ENCODE measurements at regions not wholly inside any gene's neighbourhood (a gene's known extent, or its start where the extent isn't known, plus 50 kb on each side); places are given as distances from the start of the nearest gene placed in this dataset.
"Not testable (repeated sequence)": the region's sequence is repeated elsewhere in the genome, so short reads cannot be mapped to it uniquely, and the experiment has no call there.

GRCh38 chr2:66103581-66103980 lies 331.3 kb upstream of the MEIS1 start:
- no peak for DNase-seq (ENCODE audit: low read depth)

- no peak for DNase-seq (ENCODE audit: low read depth)
These were observed 333.7 kb upstream of the MEIS1 start for GRCh38 chr2:66101206-66101605.

- no peak for DNase-seq (ENCODE audit: low read depth)
These were observed 339.0 kb upstream of the MEIS1 start for GRCh38 chr2:66095820-66096345.

- not testable (repeated sequence) for DNase-seq (ENCODE audit: low read depth)
These were observed 340.2 kb upstream of the MEIS1 start for GRCh38 chr2:66094689-66095088.

GRCh38 chr2:66093371-66093770 lies 341.6 kb upstream of the MEIS1 start:
- no peak for DNase-seq (ENCODE audit: low read depth)

- DNase-seq (ENCODE audit: low read depth), result no peak
These were observed 349.9 kb upstream of the MEIS1 start for GRCh38 chr2:66084948-66085590.

- no peak for DNase-seq (ENCODE audit: low read depth)
These were observed 352.3 kb upstream of the MEIS1 start for GRCh38 chr2:66082581-66082980.

- no peak for DNase-seq (ENCODE audit: low read depth)
These were observed 354.8 kb upstream of the MEIS1 start for GRCh38 chr2:66080127-66080526.

- no peak for DNase-seq (ENCODE audit: low read depth)
These were observed 361.8 kb upstream of the MEIS1 start for GRCh38 chr2:66073172-66073571.

- no peak for DNase-seq (ENCODE audit: low read depth)
These were observed 364.0 kb upstream of the MEIS1 start for GRCh38 chr2:66070721-66071602.

- DNase-seq (ENCODE audit: low read depth), result no peak
These were observed 364.8 kb upstream of the MEIS1 start for GRCh38 chr2:66069937-66070720.

GRCh38 chr2:66066032-66066431 lies 368.9 kb upstream of the MEIS1 start:
- no peak for DNase-seq (ENCODE audit: low read depth)

GRCh38 chr2:66059332-66059731 lies 375.6 kb upstream of the MEIS1 start:
- DNase-seq (ENCODE audit: low read depth), result no peak

GRCh38 chr2:66058675-66059074 lies 376.2 kb upstream of the MEIS1 start:
- no peak for DNase-seq (ENCODE audit: low read depth)

- DNase-seq (ENCODE audit: low read depth), result no peak
These were observed 377.1 kb upstream of the MEIS1 start for GRCh38 chr2:66057844-66058243.

GRCh38 chr2:66050392-66050791 lies 384.5 kb upstream of the MEIS1 start:
- no peak for DNase-seq (ENCODE audit: low read depth)

- DNase-seq (ENCODE audit: low read depth), result no peak
These were observed 386.3 kb upstream of the MEIS1 start for GRCh38 chr2:66048667-66049066.

GRCh38 chr2:66041902-66042657 lies 392.8 kb upstream of the MEIS1 start:
- DNase-seq (ENCODE audit: low read depth), result no peak

GRCh38 chr2:66036948-66037347 lies 398.0 kb upstream of the MEIS1 start:
- no peak for DNase-seq (ENCODE audit: low read depth)

GRCh38 chr2:66034467-66034866 lies 400.5 kb upstream of the MEIS1 start:
- no peak for DNase-seq (ENCODE audit: low read depth)

GRCh38 chr2:66032226-66032775 lies 402.6 kb upstream of the MEIS1 start:
- no peak for DNase-seq (ENCODE audit: low read depth)

Measured in EH (cell line).